SKM-1 treated with dmso at 0.1 percent for 144 hours (cell line): ENCODE measurements at regions not wholly inside any gene's neighbourhood (a gene's known extent, or its start where the extent isn't known, plus 50 kb on each side); places are given as distances from the start of the nearest gene placed in this dataset.
"Not testable (repeated sequence)": the region's sequence is repeated elsewhere in the genome, so short reads cannot be mapped to it uniquely, and the experiment has no call there.

Experiments
- DNase-seq: peaks from one replicate; lab custom pipeline; 2025; ENCODE audit not compliant: unreplicated experiment; lab: John Stamatoyannopoulos, UW

DNA sequence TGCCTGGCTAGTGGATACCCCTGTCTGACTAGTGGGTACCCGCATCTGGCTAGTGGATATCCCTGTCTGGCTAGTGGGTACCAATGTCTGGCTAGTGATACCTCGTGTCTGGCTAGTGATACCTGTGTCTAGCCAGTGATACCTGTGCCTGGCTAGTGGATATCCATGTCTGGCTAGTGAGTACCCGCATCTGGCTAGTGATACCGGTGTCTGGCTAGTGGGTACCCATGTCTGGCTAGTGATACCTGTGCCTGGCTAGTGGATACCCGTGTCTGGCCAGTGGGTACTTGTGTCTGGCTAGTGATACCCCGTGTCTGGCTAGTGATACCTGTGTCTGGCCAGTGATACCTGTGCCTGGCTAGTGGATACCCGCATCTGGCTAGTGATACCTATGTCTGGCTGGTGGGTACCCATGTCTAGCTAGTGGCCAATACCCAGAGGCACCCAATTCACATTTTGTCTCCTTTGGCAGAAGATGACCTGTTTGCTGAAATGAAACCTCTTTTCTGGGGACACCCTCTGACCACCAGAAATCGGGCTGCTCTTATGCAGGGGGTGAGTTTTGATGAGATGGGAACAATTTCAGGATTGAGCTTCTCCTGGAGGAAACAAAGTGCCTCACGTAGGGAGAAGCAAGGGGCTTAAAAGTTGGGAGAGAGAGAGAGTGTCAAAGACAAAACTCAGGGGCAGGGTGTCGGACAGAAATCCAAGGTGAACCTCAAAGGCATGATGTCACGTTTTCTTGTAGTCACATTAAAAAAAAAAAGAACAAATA lies 63.4 kb downstream of the SMIM38 start:
- DNase-seq, result no peak

DNA sequence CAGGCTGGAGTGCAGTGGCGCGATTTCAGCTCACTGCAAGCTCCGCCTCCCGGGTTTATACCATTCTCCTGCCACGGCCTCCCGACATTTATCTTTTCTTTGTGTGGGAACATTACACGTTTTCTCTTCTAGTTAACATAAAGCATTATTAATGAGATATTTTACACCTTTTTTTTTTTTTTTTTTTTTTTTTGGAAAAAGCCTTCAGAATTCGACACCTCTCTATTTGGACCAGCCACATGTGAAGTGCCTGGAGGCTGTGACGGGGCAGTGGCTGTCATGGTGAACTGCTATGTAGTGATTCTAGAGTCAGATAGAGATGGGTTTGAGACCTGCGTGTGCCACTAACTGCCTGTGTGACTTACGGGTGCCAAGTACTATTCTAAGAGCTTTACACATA lies 64.3 kb downstream of the SMIM38 start:
- DNase-seq, result no peak

DNA sequence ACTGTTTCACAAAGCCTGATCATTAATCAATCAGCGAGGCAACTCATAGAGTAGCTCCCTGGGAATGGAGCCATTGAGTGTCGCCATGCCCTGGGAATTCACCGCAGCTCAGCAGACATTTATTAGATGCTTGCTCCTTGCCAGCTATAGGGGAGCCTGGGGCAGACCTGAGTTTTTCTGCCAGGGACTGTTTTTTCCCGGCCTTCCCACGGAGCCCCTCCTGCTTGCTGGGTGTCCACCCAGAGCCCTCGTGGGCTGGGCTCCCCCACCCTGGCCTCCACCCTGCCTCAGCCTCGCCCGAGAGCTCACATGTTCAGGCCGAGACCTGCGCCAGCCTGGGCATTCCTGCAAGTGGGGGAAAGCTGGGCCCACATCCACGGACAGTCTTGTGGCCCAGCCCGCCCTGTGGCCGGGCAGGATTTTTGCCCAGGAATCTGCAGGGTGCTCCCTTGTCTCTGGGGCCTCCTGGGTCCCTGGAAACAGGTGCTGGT lies 64.9 kb downstream of the SMIM38 start:
- DNase-seq, result no peak

DNA sequence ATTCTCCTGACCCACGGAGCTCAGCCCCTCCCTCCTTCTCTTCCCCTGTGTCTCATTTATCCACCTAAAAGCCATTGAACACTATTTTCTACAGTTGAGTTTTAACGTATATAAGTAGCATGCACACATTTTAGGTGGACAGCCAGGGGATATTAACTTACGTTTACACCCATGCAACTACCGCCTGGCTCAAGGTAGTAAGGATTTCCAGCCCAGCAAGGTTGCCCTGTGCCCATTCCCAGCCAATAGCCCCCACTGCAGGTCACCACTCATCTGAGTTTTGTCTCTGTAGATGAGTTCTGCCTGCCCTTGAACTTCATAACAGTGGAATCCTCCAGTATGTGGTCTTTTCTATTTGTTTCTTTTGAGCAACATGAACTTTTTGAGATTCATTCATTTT lies 65.4 kb downstream of the SMIM38 start:
- DNase-seq, result no peak

DNA sequence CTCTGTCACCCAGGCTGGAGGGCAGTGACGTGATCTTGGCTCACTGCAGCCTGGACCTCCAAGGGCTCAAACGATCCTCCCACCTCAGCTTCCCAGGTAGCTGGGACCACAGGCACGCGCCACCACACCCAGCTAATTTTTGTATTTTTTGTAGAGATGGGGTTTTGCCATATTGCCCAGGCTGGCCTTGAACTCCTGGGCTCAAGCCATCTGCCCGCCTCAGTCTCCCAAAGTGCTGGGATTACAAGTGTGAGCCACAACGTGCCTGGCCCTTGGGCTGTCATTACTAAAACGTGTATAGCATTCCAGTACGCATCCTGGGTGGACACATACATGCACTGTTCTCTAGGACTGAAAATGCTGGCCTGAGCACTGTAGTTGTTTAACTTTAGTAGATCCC lies 65.9 kb downstream of the SMIM38 start:
- DNase-seq, result not testable (repeated sequence)

DNA sequence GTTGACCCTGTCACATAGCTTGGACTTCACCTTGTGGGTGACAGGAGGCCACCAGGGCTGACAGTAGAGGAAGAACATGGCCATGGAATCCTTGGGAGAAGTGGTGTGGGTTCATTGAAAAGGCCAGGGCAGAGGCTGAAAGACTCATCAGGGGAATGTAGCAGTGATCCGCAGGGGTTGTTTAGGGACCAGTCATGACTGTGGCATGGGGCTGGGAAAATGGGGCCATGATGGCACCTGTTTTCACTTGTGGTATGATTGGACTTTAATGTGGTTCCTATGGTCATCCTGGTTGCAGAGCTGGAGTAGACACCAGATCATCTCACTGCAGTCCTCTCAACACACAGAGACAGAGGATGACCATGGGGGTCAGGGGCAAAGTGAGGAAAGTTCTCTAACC lies 66.7 kb upstream of the MYEOV start:
- DNase-seq, result no peak

DNA sequence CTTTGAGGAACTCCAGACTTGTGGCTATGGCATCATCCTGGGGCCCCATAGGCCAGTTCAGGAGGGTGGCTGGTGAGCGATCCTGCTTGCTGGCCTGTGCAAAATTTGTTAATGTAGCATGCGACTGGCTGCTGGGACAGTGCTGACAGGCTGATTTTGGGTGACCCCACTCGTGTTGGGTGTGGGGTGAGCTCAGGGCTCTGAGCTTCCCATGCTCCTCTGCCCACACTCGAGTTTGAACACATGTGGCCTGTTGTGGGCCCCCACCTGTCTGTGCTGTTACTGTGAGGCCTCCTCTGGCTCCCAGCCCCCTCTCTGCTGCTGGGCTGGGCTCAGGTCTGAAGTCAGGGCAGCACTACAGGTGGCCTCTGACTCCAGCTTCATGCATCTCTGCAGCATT lies 64.4 kb upstream of the MYEOV start:
- no peak for DNase-seq

DNA sequence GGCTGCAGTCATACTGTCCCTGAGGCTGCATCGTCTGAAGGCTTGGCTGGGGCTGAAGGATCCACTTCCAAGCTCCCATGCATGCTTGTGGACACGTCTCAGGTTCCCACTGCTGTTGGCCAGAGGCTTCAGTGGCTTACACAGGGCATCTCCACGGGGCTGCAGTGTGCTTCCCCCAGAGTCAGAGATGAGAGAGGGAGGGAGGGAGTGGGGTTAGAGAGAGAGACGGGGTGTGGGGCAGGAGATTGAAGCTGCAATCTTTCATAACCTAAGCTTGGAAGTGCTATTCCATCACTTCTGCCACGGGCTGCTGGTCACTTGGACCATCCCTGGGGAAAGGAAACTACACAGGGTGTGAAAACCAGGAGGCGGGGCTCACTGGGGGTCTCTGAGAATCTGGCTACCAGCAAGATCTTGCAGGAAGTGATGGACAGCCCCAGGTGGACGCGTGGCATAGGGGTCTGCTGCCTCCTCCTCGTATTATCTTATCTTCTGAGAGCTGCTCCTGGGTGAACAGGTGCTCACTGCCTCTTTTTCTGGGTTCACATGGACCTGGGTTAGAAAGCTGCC lies 63.0 kb upstream of the MYEOV start:
- no peak for DNase-seq

DNA sequence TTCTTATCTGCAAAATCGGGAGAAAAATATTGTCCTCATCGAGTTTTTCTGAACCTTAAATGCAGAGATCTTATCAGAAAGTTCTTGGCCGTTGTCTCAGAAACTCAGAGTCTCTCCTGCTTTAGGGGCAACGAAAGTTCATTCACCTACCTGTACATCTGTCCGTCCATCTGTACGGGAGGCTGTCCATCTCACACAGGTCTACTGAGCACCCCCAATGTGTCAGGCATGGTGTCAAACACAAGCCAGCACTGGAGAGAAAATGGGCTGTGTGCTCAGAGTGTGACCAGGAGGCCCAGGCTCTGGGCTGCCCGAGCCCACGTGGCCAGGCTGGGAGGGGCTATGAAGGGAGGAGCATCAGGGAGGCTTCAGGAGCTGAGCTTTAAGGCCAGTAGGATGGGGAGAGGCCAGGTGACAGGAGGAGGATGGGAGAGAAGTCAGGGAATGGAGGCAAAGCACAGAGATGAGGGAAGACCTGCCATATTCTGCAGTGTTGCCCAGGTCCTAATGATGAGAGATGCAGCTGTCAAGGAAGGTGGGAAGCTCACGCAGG lies 62.4 kb upstream of the MYEOV start:
- no peak for DNase-seq

DNA sequence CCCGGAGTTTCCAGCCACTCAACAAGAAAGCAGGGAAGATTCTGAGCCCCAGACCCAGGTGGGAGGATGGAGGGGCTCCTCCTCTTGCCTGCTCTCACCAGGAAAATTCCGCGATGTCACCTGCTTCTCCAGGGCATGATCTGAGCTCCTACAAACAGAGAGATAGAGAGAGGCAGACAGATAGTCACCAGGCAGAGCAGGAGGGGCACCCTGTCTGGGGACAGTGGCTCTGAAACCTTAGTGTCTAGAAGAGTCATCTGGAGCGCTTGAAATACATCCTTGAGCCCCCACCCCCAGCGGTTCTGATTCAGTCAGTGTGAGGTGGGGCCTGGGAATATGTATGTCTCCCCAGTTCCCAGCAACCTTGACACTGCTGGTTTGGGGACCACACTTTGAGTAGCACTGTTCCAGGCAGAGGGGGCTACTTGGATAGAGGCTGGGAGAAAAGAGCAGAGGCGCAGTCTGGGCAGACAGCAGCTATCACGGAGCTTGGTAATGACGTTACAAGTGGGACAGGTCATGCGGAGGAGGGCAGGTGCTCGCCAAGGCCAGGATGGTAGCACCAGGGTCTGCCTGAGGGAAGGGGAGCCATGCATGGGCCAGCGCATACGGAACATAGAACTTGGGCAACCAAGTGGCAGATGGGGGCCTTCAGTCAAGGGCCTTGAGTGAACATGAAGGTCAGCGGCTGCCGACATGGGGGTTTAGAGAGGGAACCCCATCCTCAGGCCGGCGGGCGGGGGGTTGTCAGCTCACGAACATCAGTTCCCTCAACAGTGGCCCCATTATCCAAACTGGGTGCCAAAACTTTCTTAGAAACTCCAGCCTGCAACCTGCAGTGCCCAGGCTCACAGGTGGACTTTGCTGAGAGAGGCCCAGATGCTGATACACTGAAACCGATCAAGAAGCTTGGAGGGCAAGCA lies 60.9 kb upstream of the MYEOV start:
- DNase-seq, result no peak

DNA sequence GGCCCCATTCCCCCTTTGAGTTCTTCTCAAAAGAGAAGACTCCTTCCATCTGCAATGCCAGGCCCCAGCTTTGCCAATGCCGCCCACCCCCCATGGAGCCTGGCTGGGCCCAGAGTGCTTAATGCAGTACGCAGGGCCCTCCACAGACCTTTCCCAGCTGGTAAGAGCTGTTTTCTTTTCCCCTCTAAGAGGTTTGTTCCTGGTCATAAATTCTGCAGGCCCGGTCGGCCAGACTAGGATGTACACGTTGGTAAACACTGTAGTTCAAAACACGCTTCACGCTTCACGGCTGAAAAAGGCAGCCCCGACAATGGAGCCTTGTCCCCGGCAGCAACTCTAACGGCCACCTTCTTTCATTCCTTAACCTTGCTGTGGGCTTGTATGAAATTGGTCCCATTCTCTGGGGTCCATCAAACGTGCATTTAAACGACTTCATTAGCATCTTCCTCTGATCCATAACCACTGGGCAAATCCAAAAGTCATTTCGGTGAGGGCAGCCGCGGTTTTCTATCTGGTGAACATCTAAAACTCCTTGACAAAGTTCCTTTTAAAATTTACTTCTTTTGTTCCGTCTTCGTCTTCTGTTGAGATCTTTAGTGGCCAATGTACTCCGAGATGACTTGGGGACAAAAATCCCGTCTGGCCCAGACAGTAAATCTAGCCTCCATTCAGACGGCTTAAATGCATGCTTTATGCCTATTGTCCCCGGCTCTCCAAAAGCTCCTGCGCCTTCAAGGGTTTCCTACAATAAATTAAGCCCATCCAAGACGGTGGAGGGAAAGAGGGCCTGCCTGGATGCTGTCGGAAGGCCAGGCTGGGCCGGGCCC lies 60.0 kb upstream of the MYEOV start:
- no peak for DNase-seq

DNA sequence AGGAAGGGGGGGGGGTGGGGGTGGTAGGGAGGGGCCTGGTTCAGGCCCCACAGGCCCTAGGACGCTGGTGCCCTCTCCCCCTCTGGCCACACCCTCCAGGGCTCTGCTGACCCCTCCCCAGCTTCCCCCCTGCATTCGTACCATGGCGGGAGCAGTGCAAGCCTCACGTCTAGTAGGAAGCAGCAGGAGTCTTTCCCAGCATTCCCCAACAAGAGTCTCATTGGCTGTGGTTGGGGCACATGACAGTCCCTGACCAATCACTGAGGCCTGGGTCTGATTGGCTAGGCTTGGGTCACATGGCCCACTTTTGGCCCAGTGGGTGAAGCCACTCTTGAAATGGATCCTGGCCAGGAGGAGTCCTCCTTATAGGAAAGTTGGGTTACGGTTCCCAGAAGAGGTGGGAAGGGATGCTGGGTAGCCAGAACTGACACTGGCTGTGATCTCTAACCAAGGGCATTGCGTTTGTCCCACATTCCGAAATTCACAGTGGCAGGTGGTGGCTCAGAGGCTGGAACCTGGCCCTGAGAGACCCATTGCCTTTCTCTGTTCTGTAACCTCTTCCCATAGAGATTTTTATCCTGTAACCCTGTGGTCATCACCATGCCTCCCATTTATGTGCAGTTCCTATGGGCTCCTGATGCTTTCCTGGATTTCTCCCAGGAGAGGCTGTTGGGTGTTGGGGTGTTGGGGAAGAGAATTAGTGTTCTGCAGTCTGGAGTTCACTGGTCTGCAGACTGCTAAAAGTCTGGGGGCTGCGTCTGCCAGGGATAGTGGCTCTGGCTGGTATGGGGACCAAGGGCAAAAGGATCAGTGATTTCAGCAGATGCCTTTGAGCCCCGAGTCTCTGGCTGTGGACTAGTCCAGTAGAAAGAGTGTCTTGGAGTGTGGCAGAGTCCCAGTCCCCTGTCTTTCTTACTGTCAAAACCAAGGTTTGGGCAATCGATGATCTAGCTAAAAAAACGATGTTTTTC lies 58.9 kb upstream of the MYEOV start:
- DNase-seq, result no peak

DNA sequence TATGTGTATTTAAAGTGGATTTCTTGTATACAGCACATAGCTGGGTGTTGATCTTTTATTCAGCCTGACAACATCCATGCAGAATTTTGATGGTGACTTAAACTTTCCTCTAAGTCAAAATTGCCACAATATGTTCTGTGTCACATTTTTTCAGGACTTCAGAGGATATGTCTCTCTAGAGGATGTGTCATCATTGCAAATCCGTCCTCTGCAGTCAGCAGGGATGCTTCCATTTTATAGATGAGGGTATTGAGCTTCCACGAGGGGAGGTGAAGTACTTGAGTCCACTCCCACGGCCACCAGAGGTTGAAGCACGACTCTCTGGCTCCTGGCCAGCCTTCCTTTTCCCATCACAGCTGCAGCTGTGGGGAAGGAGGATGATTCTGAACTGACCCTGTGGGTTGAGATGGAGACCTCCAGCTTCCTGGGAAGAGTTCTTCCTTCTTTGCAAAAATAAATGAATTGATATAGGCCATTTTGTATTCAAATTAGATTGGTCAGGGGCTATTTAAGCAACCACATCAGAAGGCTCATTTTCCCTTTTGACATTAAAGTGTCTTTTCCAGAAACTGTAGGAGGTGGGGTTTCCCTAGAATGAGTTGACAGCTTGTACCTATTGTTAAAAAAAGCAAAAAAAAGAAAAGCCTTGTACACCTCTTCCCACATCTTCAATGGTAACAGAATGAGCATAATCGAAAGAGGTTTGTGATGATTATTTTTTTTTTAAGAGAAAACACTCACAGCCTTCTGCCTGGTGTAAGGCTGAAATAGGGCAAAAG lies 55.2 kb upstream of the MYEOV start:
- no peak for DNase-seq

DNA sequence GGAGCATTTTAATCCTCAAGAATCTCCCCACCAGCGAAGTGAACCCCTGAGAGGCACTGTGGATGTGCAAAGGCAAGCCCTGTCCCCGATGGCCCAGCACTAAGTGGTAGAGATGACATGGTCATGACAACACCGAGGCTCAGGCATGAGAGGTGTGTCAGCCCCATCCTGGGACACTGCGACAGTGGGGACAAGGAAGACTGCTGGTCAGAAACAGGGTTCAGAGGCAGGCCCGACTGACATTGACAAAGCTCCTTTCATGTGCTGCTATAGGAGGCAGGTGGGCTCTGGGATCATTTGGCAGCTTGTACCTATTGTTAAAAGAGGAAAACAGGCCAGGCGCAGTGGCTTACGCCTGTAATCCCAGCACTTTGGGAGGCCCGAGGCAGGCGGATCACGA lies 54.3 kb upstream of the MYEOV start:
- DNase-seq, result no peak

DNA sequence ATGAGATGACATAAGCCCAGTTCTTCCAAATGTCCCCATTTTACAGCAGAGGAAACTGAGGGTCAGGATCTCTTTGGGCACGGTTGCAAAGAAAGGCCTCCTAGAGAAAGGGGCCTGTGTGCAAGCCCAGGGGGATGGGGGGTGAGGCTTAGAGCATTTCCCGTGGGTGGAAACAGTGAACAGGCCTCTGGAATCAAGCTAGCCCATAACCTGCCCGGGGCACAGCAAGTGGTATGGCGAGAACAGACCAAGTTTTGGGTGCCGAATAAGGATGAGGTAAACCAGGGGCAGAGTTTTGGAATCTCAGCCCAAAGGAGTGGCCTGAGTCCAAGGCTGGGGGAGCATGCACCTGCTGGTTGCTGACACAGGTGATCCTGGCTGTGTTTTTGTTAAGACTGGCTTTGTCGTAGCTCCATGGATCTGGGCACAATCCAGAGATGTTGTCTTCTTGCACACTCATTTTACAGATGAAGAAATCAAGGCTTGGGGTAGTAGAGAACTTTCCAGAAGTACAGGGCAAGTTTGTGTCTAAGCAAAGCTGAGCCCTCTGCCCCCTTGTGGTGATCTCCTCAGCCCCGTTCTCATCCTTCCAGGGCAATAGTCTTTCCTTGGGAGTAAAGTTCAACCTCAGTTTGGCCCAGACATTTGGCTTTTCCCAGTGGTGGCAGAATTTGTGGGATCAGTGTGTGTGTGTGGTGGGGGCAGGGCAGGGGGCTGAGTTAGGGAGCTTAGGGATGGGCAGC lies 53.5 kb upstream of the MYEOV start:
- DNase-seq, result no peak

DNA sequence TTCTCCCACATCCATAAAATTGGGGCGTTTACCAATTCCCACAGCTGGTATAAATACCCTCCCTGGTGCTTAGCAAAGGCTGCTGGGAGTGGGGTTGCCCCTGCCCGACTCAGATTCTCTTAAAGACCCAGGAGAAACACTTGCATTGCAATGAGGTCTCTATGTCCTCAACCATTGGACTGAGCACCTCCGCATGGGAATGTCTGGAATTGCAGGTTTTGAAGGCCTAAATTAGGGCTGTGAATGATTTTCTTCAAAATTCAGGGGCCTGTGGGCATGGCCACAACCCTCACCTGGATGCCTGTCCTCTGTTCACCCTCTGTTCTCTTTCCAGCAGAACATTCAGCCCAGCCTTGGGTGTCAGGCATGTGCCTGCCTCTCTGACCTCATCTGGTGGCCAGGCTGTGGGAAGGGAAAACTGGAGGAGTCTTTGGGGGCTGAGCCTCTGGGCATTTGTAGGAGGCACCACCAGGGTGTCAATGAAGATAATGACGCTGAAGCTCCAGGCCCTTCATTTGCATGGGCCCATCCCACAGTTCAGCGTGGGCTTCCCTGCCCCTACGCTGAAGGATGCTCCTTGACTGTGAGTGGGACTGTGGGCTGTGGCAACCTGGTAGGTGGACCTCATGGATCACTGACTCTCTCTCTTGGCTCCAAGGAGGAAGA lies 52.7 kb upstream of the MYEOV start:
- no peak for DNase-seq

DNA sequence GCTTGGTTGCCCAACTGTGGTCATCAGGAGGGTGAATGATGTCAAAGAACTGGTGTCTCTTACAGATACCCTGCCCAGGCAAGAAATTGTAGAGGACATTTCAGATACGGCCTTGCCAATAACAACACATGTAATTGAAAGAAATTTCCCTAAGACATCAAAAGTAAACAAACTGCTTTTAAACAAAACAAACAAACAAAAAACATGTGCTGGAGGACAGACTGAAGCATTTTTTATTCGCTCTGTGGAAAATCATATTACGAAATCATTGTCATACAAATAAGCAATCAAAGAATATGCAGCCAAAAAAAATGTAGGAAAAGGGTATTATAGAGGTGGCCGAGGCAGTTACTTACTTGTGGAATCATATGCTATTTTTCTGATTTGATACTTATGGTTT lies 52.1 kb upstream of the MYEOV start:
- no peak for DNase-seq
